ENCODE measurements at regions not wholly inside any gene's neighbourhood (a gene's known extent, or its start where the extent isn't known, plus 50 kb on each side); places are given as distances from the start of the nearest gene placed in this dataset.

- no peak for TF ChIP-seq ZNF274 (IDR thresholded peaks at IDR 0.05; ENCODE audit: low read depth, low read length)
- TF ChIP-seq YY1 (IDR thresholded peaks at IDR 0.05; ENCODE audit: insufficient read depth, insufficient read length) = no peak
- TF ChIP-seq SUZ12 (IDR thresholded peaks at IDR 0.05; ENCODE audit: extremely low read depth, insufficient read depth, insufficient read length) = no peak
Measured at GRCh38 chr14:27114180-27114579, 516.3 kb upstream of the NOVA1 start.
